ENCODE measurements at regions not wholly inside any gene's neighbourhood (a gene's known extent, or its start where the extent isn't known, plus 50 kb on each side); places are given as distances from the start of the nearest gene placed in this dataset.

DNA sequence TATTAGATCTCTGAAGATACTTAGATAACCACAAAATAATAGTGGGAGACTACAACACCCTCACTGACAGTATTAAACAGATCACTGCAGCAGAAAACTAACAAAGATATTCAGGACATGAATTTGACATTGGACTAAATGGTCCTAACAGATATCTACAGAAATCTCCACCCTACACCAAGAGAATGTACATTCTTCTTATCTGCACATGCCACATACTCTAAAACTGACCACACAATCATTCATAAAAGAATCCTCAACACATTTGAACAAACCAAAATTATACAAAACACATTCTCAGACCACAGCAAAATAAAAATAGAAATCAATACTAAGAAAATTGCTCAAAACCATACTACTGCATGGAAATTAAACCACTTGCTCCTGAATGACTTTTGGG is 116.3 kb downstream of the DTWD1 start:
- TF ChIP-seq, protein P1, sequence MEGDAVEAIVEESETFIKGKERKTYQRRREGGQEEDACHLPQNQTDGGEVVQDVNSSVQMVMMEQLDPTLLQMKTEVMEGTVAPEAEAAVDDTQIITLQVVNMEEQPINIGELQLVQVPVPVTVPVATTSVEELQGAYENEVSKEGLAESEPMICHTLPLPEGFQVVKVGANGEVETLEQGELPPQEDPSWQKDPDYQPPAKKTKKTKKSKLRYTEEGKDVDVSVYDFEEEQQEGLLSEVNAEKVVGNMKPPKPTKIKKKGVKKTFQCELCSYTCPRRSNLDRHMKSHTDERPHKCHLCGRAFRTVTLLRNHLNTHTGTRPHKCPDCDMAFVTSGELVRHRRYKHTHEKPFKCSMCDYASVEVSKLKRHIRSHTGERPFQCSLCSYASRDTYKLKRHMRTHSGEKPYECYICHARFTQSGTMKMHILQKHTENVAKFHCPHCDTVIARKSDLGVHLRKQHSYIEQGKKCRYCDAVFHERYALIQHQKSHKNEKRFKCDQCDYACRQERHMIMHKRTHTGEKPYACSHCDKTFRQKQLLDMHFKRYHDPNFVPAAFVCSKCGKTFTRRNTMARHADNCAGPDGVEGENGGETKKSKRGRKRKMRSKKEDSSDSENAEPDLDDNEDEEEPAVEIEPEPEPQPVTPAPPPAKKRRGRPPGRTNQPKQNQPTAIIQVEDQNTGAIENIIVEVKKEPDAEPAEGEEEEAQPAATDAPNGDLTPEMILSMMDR (conservative IDR thresholded peaks at IDR 0.05), result no peak
- no peak for TF ChIP-seq EZH2 (IDR thresholded peaks at IDR 0.05; ENCODE audit: low read depth)
- no peaks in the 10 kb centered on the region for H3K4me1 ChIP-seq (replicated peaks; ENCODE audit: insufficient read depth)
- H3K79me2 ChIP-seq (ENCODE audit: low read depth), result no peaks in the 10 kb centered on the region
- CTCF ChIA-PET, result no interaction called here
- no peaks in the 10 kb centered on the region for H3K9me3 ChIP-seq (ENCODE audit: insufficient read depth, low read depth)
- POLR2A ChIA-PET (ENCODE audit: unreplicated experiment), result no interaction called here
- no peaks in the 10 kb centered on the region for H3K9me2 ChIP-seq (ENCODE audit: insufficient read depth)
- H2AFZ ChIP-seq, result no peak overlapping the region
- intact Hi-C loops (cut with micrococcal nuclease; ENCODE audit: unreplicated experiment), result no loop called here
- no peaks in the 10 kb centered on the region for H3K36me3 ChIP-seq (ENCODE audit: low read depth)
- H4K20me1 ChIP-seq (ENCODE audit: insufficient read depth), result no peaks in the 10 kb centered on the region
- no TSS peak for BruUV-seq (replicated peaks)
- H3K4me3 ChIP-seq, result no peak overlapping the region
- H3F3A ChIP-seq (ENCODE audit: insufficient read depth, low read depth), result no peaks in the 10 kb centered on the region
- H3K27ac ChIP-seq, result no peak overlapping the region
- H3K4me2 ChIP-seq, result no peak overlapping the region
- DNase-seq, result no peak
- no peaks in the 10 kb centered on the region for H3K27me3 ChIP-seq (ENCODE audit: insufficient read depth, low read depth)

DNA sequence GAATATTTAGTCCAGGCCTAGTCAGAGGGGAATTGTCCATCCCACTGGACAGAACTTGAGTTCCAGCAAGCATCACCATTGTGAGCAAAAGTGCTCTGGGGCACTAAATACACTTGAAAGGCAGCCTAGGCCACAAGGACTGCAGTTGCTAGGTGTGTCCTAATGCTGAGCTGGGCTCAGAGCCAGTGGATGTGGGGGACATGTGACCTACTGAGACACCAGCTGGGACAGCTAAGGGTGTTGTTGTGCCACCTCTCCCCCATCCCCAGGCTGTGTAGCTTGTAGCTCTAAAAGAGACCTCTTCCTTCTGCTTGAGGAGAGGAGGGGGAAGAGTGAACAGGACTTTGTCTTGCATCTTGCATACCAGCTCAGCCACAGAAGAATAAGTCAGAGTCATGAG is 120.9 kb downstream of the DTWD1 start:
- Histone ChIP-seq H3K27ac (no peak overlapping the region), H3K9me2 (ENCODE audit: insufficient read depth) (no peaks in the 10 kb centered on the region), H3K27me3 (ENCODE audit: insufficient read depth, low read depth) (no peaks in the 10 kb centered on the region), H3K36me3 (ENCODE audit: low read depth) (no peaks in the 10 kb centered on the region), H3K4me2 (no peak overlapping the region), H3F3A (ENCODE audit: insufficient read depth, low read depth) (no peaks in the 10 kb centered on the region), H2AFZ (no peak overlapping the region), H3K9me3 (ENCODE audit: insufficient read depth, low read depth) (no peaks in the 10 kb centered on the region), H3K79me2 (ENCODE audit: low read depth) (no peaks in the 10 kb centered on the region), H3K4me3 (no peak overlapping the region), H3K4me1 (replicated peaks; ENCODE audit: insufficient read depth) (no peaks in the 10 kb centered on the region), H4K20me1 (ENCODE audit: insufficient read depth) (no peaks in the 10 kb centered on the region)
- CTCF ChIA-PET, result no interaction called here
- no peak for DNase-seq
- intact Hi-C loops (cut with micrococcal nuclease; ENCODE audit: unreplicated experiment), result no loop called here
- POLR2A ChIA-PET (ENCODE audit: unreplicated experiment), result no interaction called here
- TF ChIP-seq EZH2 (IDR thresholded peaks at IDR 0.05; ENCODE audit: low read depth), result no peak
- TF ChIP-seq, protein P1 (conservative IDR thresholded peaks at IDR 0.05), result no peak
- no TSS peak for BruUV-seq (replicated peaks)

DNA sequence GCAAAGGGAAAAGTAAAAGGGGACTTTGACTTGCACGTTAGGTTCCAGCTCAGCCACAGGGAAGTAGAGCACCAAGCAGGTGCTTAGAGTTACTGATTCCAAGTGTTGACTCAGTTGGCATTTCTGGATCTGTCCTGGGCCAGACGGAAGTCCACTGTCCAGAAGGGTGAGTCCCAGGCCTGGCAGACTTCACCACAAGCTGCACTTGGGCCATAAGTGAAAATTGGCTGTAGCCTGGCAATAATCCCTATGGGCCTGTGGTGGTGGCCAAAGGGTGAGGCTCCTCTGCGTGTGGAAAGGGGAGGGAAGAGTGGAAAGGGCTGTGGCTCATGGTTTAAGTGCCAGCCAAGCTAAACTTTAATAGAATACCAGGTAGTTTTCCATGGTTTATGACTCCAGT is 121.5 kb downstream of the DTWD1 start:
- DNase-seq, result no peak

More for the DNA sequence above, 121.5 kb downstream of the DTWD1 start:
- H3F3A ChIP-seq (ENCODE audit: insufficient read depth, low read depth), result no peaks in the 10 kb centered on the region
- ChIA-PET POLR2A (ENCODE audit: unreplicated experiment) (no interaction called here), CTCF (no interaction called here)
- no peaks in the 10 kb centered on the region for H3K9me3 ChIP-seq (ENCODE audit: insufficient read depth, low read depth)
- intact Hi-C loops (cut with micrococcal nuclease; ENCODE audit: unreplicated experiment), result no loop called here
- no peaks in the 10 kb centered on the region for H3K9me2 ChIP-seq (ENCODE audit: insufficient read depth)
- H3K36me3 ChIP-seq (ENCODE audit: low read depth), result no peaks in the 10 kb centered on the region
- no peak overlapping the region for H2AFZ ChIP-seq
- no peaks in the 10 kb centered on the region for H3K27me3 ChIP-seq (ENCODE audit: insufficient read depth, low read depth)
- no peak overlapping the region for H3K4me3 ChIP-seq
- H3K27ac ChIP-seq, result no peak overlapping the region
- TF ChIP-seq, protein P1 (conservative IDR thresholded peaks at IDR 0.05), result no peak
- no peak for TF ChIP-seq EZH2 (IDR thresholded peaks at IDR 0.05; ENCODE audit: low read depth)
- BruUV-seq (replicated peaks), result no TSS peak
- H3K4me2 ChIP-seq, result no peak overlapping the region
- H3K79me2 ChIP-seq (ENCODE audit: low read depth), result no peaks in the 10 kb centered on the region
- H3K4me1 ChIP-seq (replicated peaks; ENCODE audit: insufficient read depth), result no peaks in the 10 kb centered on the region
- H4K20me1 ChIP-seq (ENCODE audit: insufficient read depth), result no peaks in the 10 kb centered on the region
